Kidney epithelial cell (primary cell): ENCODE measurements at regions not wholly inside any gene's neighbourhood (a gene's known extent, or its start where the extent isn't known, plus 50 kb on each side); places are given as distances from the start of the nearest gene placed in this dataset.

Experiments used
- DNase-seq: peaks from one replicate; pipeline ENCODE4 v3.0.0-alpha.2; 2010; ENCODE audit warnings: low read depth
- H3K27me3 ChIP-seq: 2 replicates; pipeline ENCODE4 v1.6.0; 2011; ENCODE audit warnings: low read length; ENCODE audit not compliant: control insufficient read depth, insufficient read depth
- H3K36me3 ChIP-seq: 2 replicates; pipeline ENCODE4 v1.5.1; 2011; ENCODE audit warnings: low read length; ENCODE audit not compliant: control insufficient read depth, insufficient read depth
- H3K4me3 ChIP-seq: 2 replicates; pipeline ENCODE4 v1.5.1; 2011; ENCODE audit warnings: low read depth, mild to moderate bottlenecking, control low read depth, low read length
- CTCF ChIP-seq: IDR thresholded peaks from 2 replicates; pipeline ENCODE4 v1.5.1; 2011; ENCODE audit warnings: mild to moderate bottlenecking, moderate library complexity, low read length, control low read depth, inconsistent platforms; ENCODE audit not compliant: insufficient read depth, poor library complexity, severe bottlenecking

GRCh38 chr2:126515471-126515870, 140.5 kb upstream of the GYPC start:
- TF ChIP-seq CTCF: no peak
- no peaks in the 10 kb centered on the region for H3K36me3 ChIP-seq
- no peak overlapping the region for H3K4me3 ChIP-seq
- DNase-seq: no peak
- no peaks in the 10 kb centered on the region for H3K27me3 ChIP-seq

- TF ChIP-seq CTCF: no peak
- no peak overlapping the region for H3K4me3 ChIP-seq
- DNase-seq: no peak
- no peaks in the 10 kb centered on the region for H3K36me3 ChIP-seq
- no peaks in the 10 kb centered on the region for H3K27me3 ChIP-seq
Observed at GRCh38 chr2:126518196-126518595, 137.8 kb upstream of the GYPC start.

- H3K4me3 ChIP-seq: no peak overlapping the region
- H3K27me3 ChIP-seq: no peaks in the 10 kb centered on the region
- no peaks in the 10 kb centered on the region for H3K36me3 ChIP-seq
- peak; percentile 69 for TF ChIP-seq CTCF
- no peak for DNase-seq
Observed at GRCh38 chr2:126527836-126528490, 128.0 kb upstream of the GYPC start.

GRCh38 chr2:126531029-126531428, 124.9 kb upstream of the GYPC start:
- no peak for TF ChIP-seq CTCF
- Histone ChIP-seq H3K36me3 (no peaks in the 10 kb centered on the region), H3K4me3 (no peak overlapping the region), H3K27me3 (no peaks in the 10 kb centered on the region)
- no peak for DNase-seq

- Histone ChIP-seq H3K27me3 (no peaks in the 10 kb centered on the region), H3K4me3 (no peak overlapping the region), H3K36me3 (no peaks in the 10 kb centered on the region)
- no peak for TF ChIP-seq CTCF
- DNase-seq: no peak
Observed at GRCh38 chr2:126534478-126534877, 121.5 kb upstream of the GYPC start.

GRCh38 chr2:126535408-126535807, 120.5 kb upstream of the GYPC start:
- no peak for DNase-seq
- no peak for TF ChIP-seq CTCF
- Histone ChIP-seq H3K36me3 (no peaks in the 10 kb centered on the region), H3K4me3 (no peak overlapping the region), H3K27me3 (no peaks in the 10 kb centered on the region)
